KMS-11 (cell line): ENCODE measurements at regions not wholly inside any gene's neighbourhood (a gene's known extent, or its start where the extent isn't known, plus 50 kb on each side); places are given as distances from the start of the nearest gene placed in this dataset.

Experiments used
- H2AFZ ChIP-seq: fragments of 200-600 bp; sonication (generic); 2 replicates; pipeline ENCODE4 v1.6.1; 2016; ENCODE audit warnings: antibody characterized with exemption, mixed run types, low read depth
- H3K27ac ChIP-seq: fragments of 200-600 bp; sonication (generic); 2 replicates; pipeline ENCODE4 v1.6.1; 2016; ENCODE audit warnings: mild to moderate bottlenecking, mixed run types
- H3K27me3 ChIP-seq: fragments of 200-600 bp; sonication (generic); 2 replicates; pipeline ENCODE4 v1.6.1; 2017; ENCODE audit warnings: mild to moderate bottlenecking, low read depth, mixed run types, moderate library complexity; ENCODE audit not compliant: insufficient read depth
- H3K36me3 ChIP-seq: fragments of 200-600 bp; sonication (generic); 2 replicates; pipeline ENCODE4 v1.6.1; 2017; ENCODE audit warnings: mild to moderate bottlenecking, mixed run types; ENCODE audit not compliant: insufficient read depth
- H3K4me1 ChIP-seq: fragments of 200-600 bp; sonication (generic); 2 replicates; pipeline ENCODE4 v1.6.1; 2016; ENCODE audit warnings: mild to moderate bottlenecking, low read depth, mixed run types; ENCODE audit not compliant: poor library complexity, severe bottlenecking
- H3K4me2 ChIP-seq: fragments of 200-600 bp; sonication (generic); 2 replicates; pipeline ENCODE4 v1.7.0; 2016; ENCODE audit warnings: mild to moderate bottlenecking, mixed run types
- H3K4me3 ChIP-seq: fragments of 200-600 bp; sonication (generic); IDR thresholded peaks from 2 replicates; pipeline ENCODE4 v1.6.1; 2017; ENCODE audit warnings: low read depth, low read length, mixed read lengths; ENCODE audit not compliant: insufficient read depth
- H3K79me2 ChIP-seq: fragments of 200-600 bp; sonication (generic); 2 replicates; pipeline ENCODE4 v1.6.1; 2016; ENCODE audit warnings: low read depth, mixed run types; ENCODE audit not compliant: insufficient read depth
- H3K9ac ChIP-seq: fragments of 200-600 bp; sonication (generic); 2 replicates; pipeline ENCODE4 v1.6.1; 2016; ENCODE audit warnings: mild to moderate bottlenecking, mixed run types
- H4K20me1 ChIP-seq: fragments of 200-600 bp; sonication (generic); 2 replicates; pipeline ENCODE4 v1.6.1; 2016; ENCODE audit warnings: mild to moderate bottlenecking, mixed run types; ENCODE audit not compliant: insufficient read depth
- TF ChIP-seq, protein P1 (sequence below): fragments of 200-600 bp; sonication (generic); conservative IDR thresholded peaks from 2 replicates; pipeline ENCODE4 v1.6.1; 2017; ENCODE audit warnings: low read depth, mild to moderate bottlenecking, antibody characterized with exemption, low read length, moderate library complexity, mixed read lengths

GRCh38 chr15:93846148-93846547 lies 385.2 kb upstream of the MCTP2 start:
- Histone ChIP-seq H2AFZ (no peak overlapping the region), H3K79me2 (no peaks in the 10 kb centered on the region)
- TF ChIP-seq, protein P1, sequence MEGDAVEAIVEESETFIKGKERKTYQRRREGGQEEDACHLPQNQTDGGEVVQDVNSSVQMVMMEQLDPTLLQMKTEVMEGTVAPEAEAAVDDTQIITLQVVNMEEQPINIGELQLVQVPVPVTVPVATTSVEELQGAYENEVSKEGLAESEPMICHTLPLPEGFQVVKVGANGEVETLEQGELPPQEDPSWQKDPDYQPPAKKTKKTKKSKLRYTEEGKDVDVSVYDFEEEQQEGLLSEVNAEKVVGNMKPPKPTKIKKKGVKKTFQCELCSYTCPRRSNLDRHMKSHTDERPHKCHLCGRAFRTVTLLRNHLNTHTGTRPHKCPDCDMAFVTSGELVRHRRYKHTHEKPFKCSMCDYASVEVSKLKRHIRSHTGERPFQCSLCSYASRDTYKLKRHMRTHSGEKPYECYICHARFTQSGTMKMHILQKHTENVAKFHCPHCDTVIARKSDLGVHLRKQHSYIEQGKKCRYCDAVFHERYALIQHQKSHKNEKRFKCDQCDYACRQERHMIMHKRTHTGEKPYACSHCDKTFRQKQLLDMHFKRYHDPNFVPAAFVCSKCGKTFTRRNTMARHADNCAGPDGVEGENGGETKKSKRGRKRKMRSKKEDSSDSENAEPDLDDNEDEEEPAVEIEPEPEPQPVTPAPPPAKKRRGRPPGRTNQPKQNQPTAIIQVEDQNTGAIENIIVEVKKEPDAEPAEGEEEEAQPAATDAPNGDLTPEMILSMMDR, result no peak

DNA sequence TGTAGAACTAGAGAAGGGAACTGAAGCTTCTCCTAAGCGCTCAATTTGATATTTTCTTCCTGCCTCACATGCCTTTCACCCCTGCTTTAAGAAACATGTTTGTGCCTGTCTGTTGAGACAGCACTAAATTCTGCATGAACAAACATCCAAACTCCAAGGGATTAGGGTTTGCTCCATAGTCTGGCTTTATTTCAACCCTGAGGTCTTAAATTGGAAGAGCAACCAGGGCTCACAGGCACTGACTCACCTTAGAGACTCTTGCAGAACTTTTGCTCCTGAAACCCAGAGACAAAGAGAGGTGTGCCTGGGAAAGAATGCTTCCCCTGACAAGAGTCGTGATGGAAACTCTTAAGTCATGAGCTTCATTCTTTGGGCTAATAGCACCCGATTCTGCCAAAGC lies 393.9 kb upstream of the MCTP2 start:
- no peaks in the 10 kb centered on the region for H3K36me3 ChIP-seq
- no peak overlapping the region for H3K9ac ChIP-seq
- no peaks in the 10 kb centered on the region for H4K20me1 ChIP-seq
- no peaks in the 10 kb centered on the region for H3K79me2 ChIP-seq
- H3K27me3 ChIP-seq, result no peaks in the 10 kb centered on the region
- H3K27ac ChIP-seq, result no peak overlapping the region
- H3K4me1 ChIP-seq, result no peaks in the 10 kb centered on the region
- no peak overlapping the region for H3K4me3 ChIP-seq
- TF ChIP-seq, protein P1, result no peak
- H2AFZ ChIP-seq, result no peak overlapping the region
- H3K4me2 ChIP-seq, result no peak overlapping the region

More at GRCh38 chr15:93846148-93846547, 385.2 kb upstream of the MCTP2 start:
- H3K27me3 ChIP-seq, result no peaks in the 10 kb centered on the region
- H3K9ac ChIP-seq, result no peak overlapping the region
- H3K27ac ChIP-seq, result no peak overlapping the region
- H3K36me3 ChIP-seq, result no peaks in the 10 kb centered on the region
- no peak overlapping the region for H3K4me3 ChIP-seq
- no peaks in the 10 kb centered on the region for H3K4me1 ChIP-seq
- no peak overlapping the region for H3K4me2 ChIP-seq
- no peaks in the 10 kb centered on the region for H4K20me1 ChIP-seq

- Histone ChIP-seq H2AFZ (no peak overlapping the region), H3K4me2 (no peak overlapping the region), H3K27ac (no peak overlapping the region), H4K20me1 (no peaks in the 10 kb centered on the region), H3K4me1 (no peaks in the 10 kb centered on the region), H3K36me3 (no peaks in the 10 kb centered on the region), H3K9ac (no peak overlapping the region), H3K4me3 (no peak overlapping the region), H3K27me3 (no peaks in the 10 kb centered on the region), H3K79me2 (no peaks in the 10 kb centered on the region)
- TF ChIP-seq, protein P1, result no peak
Measured at GRCh38 chr15:93835344-93835743, 396.0 kb upstream of the MCTP2 start.

- H3K9ac ChIP-seq, result no peak overlapping the region
- TF ChIP-seq, protein P1, result no peak
- no peak overlapping the region for H2AFZ ChIP-seq
- no peaks in the 10 kb centered on the region for H3K27me3 ChIP-seq
- no peak overlapping the region for H3K4me2 ChIP-seq
- H3K27ac ChIP-seq, result no peak overlapping the region
- no peaks in the 10 kb centered on the region for H4K20me1 ChIP-seq
- no peaks in the 10 kb centered on the region for H3K79me2 ChIP-seq
- no peaks in the 10 kb centered on the region for H3K4me1 ChIP-seq
- no peak overlapping the region for H3K4me3 ChIP-seq
- H3K36me3 ChIP-seq, result no peaks in the 10 kb centered on the region
Measured at GRCh38 chr15:93831641-93832040, 399.7 kb upstream of the MCTP2 start.
